HS-27A (cell line): ENCODE measurements at regions not wholly inside any gene's neighbourhood (a gene's known extent, or its start where the extent isn't known, plus 50 kb on each side); places are given as distances from the start of the nearest gene placed in this dataset.
A peak's percentile ranks its signal among the peaks of the same experiment; 100 is the strongest.

Source experiments
- DNase-seq: peaks from one replicate; pipeline ENCODE4 v3.0.0-alpha.2; 2012; ENCODE audit warnings: low read depth, missing footprints

DNA sequence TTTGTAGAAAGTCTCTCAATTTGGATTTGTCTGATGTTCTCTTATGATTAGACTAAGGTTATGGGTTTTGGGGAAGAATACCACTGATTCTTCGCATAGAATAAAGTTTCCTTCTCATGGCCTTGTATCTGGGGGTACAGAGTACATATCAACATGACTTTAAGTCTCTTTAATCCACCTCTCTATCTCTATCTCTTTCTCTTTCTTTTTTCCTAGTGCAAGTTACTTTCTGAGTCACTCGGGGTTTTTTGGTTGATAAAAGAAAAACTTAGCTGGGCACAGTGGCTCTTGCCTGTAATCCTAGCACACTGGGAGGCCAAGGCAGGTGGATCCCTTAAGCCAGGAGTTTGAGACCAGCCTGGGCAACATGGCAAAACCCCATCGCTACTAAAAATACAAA is 100.1 kb upstream of the MAP4K3 start:
- no peak for DNase-seq

- DNase-seq: no peak
These were observed 101.6 kb upstream of the MAP4K3 start for GRCh38 chr2:39538718-39539117.

DNA sequence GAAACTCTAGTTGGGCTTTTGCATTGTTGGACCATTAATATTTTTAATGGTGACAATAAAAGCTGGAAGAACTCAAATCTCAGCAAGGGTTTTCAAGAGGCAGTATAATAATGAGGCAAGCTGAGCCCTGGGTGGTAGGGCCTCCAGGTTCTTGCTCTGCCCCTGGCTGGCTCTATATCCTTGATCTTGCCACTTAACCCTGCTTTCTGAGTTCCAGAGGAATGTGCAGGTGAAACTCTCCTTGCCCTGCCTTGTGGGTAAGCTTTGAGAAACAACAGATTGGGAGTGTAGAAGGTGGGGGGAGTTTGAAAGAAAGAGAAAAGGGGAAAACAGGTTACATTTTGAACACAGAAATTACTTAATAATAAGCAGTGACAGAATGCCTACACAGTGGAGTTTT is 103.3 kb upstream of the MAP4K3 start:
- no peak for DNase-seq

DNA sequence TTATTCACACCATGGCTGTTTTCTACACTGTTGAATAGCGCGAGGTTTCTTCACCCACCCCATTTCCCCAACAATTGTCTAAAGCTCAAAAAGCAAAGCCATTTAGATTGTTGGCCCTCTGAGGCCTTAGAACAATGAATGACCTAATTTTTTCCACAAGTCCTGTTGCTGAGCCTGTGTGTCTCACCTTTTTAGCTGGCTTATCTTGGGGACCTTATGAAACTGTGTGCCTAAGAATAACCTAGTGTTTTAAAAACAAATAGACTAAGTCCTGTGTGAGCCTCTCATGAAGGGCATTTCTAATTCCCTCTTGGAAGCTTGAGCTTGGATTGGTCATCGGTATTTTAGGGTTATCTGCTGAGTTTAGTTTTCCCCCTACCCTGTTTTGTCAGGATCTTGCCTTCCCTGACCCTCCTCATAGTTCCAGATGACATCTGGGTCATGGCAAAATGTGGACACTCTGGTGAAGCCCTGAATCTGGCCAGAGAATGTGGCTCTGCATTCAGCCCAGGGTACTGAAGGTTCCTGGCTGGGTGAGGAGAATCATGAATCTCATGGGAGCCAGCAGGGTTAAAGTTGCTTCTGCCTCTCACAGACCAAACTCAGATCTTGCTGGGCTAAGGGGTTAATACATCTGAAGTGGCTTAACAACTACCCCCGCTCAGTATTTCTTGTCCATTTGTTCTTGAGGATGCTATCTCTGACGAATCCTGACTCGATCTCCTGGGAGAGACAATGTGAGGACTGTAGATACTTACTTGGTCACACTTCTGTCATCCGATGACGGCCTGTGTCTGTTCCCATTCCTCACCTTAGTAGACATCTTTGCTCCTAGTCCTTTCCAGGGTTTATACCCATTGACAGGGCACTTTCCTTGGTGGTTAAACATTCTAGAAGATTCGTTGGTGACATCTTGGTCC is 104.2 kb upstream of the MAP4K3 start:
- no peak for DNase-seq

DNA sequence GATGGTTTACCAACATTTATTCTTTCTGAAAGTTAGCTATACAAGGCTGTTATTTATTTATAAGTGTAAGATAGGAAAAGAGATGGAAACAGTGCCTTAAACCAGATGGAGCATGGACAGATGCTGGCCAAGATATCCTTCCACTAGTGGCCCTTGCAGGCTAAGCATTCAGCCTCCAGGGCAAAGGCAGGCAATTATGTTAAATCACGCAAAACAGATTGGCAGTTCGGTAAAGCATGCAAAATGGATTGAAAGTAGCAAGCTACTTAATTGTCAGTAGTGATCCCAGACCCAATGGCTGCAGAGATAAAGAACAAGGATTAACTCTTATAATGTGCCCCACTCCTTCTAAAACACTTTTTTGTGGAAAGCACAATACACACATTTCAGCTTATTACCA is 105.4 kb upstream of the MAP4K3 start:
- DNase-seq: no peak

DNA sequence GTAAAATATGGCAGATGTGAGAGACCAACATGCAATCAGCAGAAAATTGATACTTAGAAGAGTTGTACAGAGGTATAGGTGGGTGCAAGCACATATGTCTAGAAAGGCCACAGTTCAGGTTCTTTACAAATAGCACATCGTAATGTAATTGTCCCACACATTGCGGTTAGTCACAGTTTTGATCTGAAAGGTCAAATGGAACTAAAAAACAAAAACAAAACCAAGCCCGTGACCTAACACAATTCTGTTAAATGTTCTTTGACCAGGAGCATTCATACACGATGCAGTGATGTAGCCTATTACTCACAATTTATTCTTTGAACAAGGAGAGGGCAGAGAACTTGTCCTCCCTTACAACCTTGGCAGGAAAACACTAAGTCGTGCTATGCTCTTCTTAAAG is 108.9 kb upstream of the MAP4K3 start:
- DNase-seq: no peak

- no peak for DNase-seq
These were observed 109.3 kb upstream of the MAP4K3 start for GRCh38 chr2:39546409-39546808.

GRCh38 chr2:39546937-39547336 is 109.9 kb upstream of the MAP4K3 start:
- DNase-seq: no peak

DNA sequence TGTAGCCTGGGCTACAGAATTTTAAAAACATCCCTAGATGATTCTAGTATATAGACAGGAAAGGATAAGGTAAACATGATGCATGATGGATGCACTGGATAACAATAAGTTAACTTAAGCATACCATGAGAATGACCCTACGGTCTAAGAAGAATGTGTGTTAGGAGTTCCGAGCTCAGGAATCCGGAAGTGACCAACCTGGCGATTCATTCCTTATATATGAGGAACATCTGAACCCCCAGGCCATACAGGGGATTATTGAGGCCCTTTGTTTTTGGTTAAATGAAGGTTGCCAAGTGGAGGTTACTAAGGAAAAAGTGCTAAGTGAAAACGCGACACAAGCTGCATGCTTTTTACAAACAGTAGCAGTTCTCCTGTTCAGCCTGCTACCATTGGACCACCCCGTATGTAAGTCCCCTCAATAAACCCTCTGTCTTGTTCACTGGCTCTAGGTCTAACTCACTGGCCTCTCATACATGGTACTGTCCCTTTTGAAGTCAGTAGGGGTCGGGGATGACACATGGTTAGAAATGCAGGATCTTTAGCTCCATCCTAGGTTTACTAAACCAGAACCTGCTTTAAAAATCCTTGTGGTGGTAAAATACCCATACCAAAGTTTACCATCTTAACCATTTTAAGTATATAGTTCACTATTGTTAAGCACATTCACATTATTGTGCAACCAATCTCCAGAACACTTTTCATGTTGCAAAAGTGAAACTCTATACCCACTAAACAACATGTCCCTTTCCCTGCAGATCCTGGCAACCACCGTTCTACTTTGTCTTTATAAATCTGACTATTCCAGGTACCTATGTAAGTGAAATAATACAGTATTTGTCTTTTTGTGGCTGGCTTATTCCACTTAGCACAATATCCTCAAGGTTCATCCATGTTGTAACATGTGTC is 111.0 kb upstream of the MAP4K3 start:
- DNase-seq: no peak

GRCh38 chr2:39549000-39549399 is 111.9 kb upstream of the MAP4K3 start:
- DNase-seq: no peak

- no peak for DNase-seq
These were observed 112.8 kb upstream of the MAP4K3 start for GRCh38 chr2:39549718-39550464.

GRCh38 chr2:39550701-39551285 is 113.7 kb upstream of the MAP4K3 start:
- no peak for DNase-seq

- no peak for DNase-seq
These were observed 106.8 kb upstream of the TMEM178A start for GRCh38 chr2:39558906-39559305.

DNA sequence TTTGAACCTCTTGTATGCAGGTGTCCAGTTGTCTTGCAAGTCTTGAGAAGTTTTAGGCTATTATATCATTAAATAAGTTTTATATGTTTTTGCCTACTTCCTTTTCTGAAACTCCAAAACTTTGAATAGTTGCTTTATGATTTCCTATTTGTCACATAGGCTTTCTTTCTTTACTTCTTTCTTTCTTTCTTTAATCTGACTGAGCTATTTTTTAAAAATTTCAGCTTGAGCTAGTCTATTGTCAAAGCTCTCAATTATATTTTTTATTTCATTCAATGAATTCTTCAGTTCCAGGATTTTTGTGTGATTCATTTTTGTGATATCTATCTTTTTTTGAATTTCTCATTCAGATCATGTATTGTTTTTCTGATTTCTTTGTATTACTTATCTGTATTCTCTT is 102.1 kb upstream of the TMEM178A start:
- no peak for DNase-seq

- DNase-seq: no peak
These were observed 98.2 kb upstream of the TMEM178A start for GRCh38 chr2:39567507-39567906.

DNA sequence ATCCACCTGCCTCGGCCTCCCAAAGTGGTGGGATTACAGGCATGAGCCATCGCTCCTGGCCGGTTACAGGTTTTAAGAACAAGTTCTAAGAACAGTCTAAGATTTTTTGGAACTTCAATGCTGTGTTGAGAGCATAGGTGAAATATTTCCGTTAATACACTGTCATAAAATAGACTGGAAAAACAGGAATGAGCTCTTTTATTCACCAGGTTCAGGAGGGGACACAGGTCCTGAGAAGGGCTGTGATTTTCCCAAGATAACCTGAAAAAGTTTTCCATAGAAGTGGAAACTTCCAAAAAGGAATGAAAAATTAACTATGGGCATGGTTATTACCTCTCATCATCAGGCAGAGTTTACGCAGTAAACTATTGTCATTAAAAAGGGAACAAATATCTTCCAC is 97.6 kb upstream of the TMEM178A start:
- no peak for DNase-seq

DNA sequence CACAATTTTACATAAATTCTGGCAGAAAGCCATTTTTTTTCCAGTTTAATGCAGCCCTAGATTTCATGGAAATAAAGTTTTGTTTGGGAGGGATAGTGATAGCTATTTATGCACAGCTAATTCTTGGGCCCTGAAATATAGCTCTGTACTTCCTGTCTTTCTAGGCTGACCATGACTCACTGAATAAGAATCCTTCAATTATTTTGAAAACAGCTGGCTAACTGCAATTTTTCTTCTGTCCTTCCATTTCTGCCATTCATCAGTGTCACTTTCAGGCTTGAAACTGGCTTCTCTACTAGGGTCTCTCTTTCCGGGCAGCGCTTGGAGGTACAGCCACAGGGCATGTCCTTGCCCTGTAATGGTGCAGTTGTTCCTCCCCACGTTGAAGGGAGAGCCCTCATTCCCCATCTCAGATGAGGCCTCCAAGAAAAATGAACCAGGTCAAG is 97.1 kb upstream of the TMEM178A start:
- peak; percentile 70 for DNase-seq

DNA sequence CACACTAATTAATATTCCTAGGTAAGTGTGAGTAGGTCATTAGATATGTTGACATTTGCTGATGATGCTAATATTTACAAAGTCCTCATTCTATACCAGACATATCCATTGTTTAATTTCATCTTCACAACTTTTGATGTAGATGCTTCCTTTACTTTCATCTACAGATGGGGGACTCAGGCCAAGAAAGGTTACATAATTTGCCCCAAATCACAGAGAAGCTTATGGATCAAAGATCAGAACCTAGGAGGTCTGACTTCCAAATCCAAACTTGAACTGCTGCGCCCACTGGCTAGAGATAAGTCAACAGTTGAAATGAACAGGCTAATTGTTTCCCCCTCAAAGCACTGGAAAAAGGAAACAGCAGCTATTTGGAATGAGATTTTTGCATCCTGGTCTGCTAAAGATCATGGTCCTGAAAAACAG is 95.6 kb upstream of the TMEM178A start:
- DNase-seq: no peak

- DNase-seq: no peak
These were observed 95.1 kb upstream of the TMEM178A start for GRCh38 chr2:39570614-39571013.

- no peak for DNase-seq
These were observed 94.5 kb upstream of the TMEM178A start for GRCh38 chr2:39571111-39571731.

DNA sequence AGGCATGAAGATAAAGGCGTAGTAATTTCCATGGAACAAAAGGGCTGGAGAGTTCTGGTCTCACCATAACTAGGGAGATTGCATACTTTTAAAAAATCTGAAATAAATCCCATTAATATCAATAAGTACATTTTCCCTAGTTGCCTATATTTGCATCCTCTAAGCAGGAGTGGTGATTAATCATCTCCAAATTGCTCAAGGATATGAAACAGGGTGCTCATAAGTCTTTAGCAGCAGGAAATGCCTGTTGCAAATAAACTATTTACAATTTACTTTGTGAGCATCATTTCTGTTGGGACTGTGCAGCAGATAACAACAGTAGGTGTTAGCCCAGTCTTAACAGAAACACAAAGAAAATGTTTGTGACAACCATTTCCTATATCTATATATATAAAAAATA is 92.4 kb upstream of the TMEM178A start:
- no peak for DNase-seq
